Thyroid gland (tissue), 4 donors: ENCODE measurements at regions not wholly inside any gene's neighbourhood (a gene's known extent, or its start where the extent isn't known, plus 50 kb on each side); places are given as distances from the start of the nearest gene placed in this dataset.

Source experiments
- POLR2A ChIP-seq, 2 donors: fragments of 450-650 bp; IDR thresholded peaks; one replicate each; pipeline ENCODE4 v1.6.1; 2017; ENCODE audit warnings: antibody characterized with exemption in 2 of 2, mild to moderate bottlenecking in 2 of 2, moderate library complexity in 1 of 2
- TF ChIP-seq, protein P1 (sequence below), 6 experiments: fragments of 200-600 bp in 3 of 6; fragments of 450-650 bp in 3 of 6; sonication (generic) in 3 of 6; IDR thresholded peaks; one replicate each; pipeline ENCODE4 v1.5.1; 2016 to 2019; ENCODE audit warnings: antibody characterized with exemption in 6 of 6, mild to moderate bottlenecking in 2 of 6, inconsistent platforms in 1 of 6, moderate library complexity in 1 of 6

DNA sequence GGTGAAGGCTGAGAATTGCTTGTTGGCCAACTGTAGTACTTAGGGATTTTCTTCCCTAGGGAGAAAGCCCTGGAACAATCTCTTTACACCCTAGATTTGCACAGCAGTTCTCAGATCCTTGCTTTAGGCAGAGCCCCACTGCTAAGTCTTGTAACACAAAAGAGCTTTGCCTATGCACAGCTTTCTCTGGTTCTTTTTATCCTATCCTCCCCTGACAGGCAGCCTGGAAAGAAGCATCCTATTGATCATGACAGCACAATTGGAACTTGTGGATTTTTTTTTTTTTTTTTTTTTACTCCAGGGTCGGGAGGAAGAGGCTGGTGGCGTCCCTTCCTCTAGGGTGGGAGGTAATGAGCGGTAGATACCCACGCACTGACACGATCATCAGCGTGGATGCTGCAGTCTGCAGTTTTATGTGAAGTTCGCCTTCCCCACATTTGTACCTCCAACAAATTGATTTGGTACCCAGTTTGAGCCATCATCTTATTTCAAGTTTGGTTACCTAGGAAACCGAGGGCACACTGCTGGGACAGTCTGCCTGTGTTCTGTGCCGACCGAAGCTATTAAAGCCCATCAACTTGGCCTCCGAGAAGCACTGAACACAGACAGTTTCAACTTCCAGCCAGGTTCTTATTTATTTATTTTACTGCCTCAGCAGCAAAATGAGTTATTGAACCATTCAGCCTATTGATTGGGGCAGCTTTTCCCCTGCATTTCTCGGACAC lies 110.1 kb downstream of the NRN1 start:
- TF ChIP-seq, protein P1, sequence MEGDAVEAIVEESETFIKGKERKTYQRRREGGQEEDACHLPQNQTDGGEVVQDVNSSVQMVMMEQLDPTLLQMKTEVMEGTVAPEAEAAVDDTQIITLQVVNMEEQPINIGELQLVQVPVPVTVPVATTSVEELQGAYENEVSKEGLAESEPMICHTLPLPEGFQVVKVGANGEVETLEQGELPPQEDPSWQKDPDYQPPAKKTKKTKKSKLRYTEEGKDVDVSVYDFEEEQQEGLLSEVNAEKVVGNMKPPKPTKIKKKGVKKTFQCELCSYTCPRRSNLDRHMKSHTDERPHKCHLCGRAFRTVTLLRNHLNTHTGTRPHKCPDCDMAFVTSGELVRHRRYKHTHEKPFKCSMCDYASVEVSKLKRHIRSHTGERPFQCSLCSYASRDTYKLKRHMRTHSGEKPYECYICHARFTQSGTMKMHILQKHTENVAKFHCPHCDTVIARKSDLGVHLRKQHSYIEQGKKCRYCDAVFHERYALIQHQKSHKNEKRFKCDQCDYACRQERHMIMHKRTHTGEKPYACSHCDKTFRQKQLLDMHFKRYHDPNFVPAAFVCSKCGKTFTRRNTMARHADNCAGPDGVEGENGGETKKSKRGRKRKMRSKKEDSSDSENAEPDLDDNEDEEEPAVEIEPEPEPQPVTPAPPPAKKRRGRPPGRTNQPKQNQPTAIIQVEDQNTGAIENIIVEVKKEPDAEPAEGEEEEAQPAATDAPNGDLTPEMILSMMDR (IDR thresholded peaks at IDR 0.05), result no peak
- no peak for TF ChIP-seq POLR2A (IDR thresholded peaks at IDR 0.05)
